Osteoblast (primary cell): ENCODE measurements at regions not wholly inside any gene's neighbourhood (a gene's known extent, or its start where the extent isn't known, plus 50 kb on each side); places are given as distances from the start of the nearest gene placed in this dataset.

Experiments used
- DNase-seq: peaks from one replicate; pipeline ENCODE4 v3.0.0; 2011; ENCODE audit warnings: low spot score, mixed read lengths; ENCODE audit not compliant: insufficient read length; ENCODE audit errors: missing footprints
- H2AFZ ChIP-seq: 2 replicates; pipeline ENCODE4 v1.6.0; 2011; ENCODE audit warnings: mild to moderate bottlenecking, low read length
- H3K27ac ChIP-seq: 2 replicates; pipeline ENCODE4 v1.5.1; 2011; ENCODE audit warnings: mild to moderate bottlenecking, low read depth, low read length, moderate library complexity
- H3K27me3 ChIP-seq: 2 replicates; pipeline ENCODE4 v1.6.0; 2012; ENCODE audit warnings: mild to moderate bottlenecking, control low read depth, inconsistent platforms, low read length, moderate library complexity; ENCODE audit not compliant: insufficient read depth
- H3K36me3 ChIP-seq: 2 replicates; pipeline ENCODE4 v1.5.1; 2011; ENCODE audit warnings: mild to moderate bottlenecking, low read length, control low read depth, moderate library complexity; ENCODE audit not compliant: insufficient read depth
- H3K4me1 ChIP-seq: 2 replicates; pipeline ENCODE4 v1.5.1; 2011; ENCODE audit warnings: mild to moderate bottlenecking, low read length, control low read depth, moderate library complexity; ENCODE audit not compliant: insufficient read depth
- H3K4me2 ChIP-seq: 2 replicates; pipeline ENCODE4 v1.6.0; 2011; ENCODE audit warnings: mild to moderate bottlenecking, low read length; ENCODE audit not compliant: insufficient read depth
- H3K4me3 ChIP-seq: fragments of 200-600 bp; sonication (generic); 3 replicates; pipeline ENCODE4 v1.5.1; 2012; ENCODE audit warnings: mild to moderate bottlenecking, low read length, inconsistent platforms; ENCODE audit not compliant: insufficient read depth
- H3K79me2 ChIP-seq: 2 replicates; pipeline ENCODE4 v1.6.0; 2012; ENCODE audit warnings: mild to moderate bottlenecking, low read length, control low read depth, inconsistent platforms; ENCODE audit not compliant: insufficient read depth
- H3K9me3 ChIP-seq: 2 replicates; pipeline ENCODE4 v1.5.1; 2011; ENCODE audit warnings: low read depth, low read length, control low read depth
- H4K20me1 ChIP-seq: 2 replicates; pipeline ENCODE4 v1.6.0; 2012; ENCODE audit warnings: mild to moderate bottlenecking, low read length, control low read depth; ENCODE audit not compliant: insufficient read depth
- CTCF ChIP-seq: IDR thresholded peaks from 2 replicates; pipeline ENCODE4 v1.5.1; 2011; ENCODE audit warnings: mild to moderate bottlenecking, low read depth, low read length, moderate library complexity; ENCODE audit errors: extremely low read depth

DNA sequence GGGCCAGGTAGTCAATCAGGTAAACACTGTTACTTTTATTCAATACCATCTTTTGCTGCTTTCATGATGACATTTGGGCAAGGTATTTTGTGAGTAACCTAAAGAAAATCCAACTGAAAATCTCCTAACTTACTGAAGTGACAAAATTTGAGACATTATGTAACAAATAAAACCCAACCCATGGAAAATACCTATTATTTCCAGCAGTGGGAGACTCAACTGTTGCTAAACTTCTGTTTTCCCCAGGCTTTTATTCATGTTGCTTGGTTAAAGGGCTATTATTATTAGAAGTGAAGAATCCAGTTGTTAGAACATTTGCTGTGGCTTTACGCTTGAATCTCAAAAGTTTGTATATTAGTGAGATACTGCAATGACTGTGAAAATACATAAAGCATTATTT lies 215.9 kb downstream of the MDFIC start:
- DNase-seq = no peak
- no peaks in the 10 kb centered on the region for H3K27me3 ChIP-seq
- H2AFZ ChIP-seq = no peak overlapping the region
- H4K20me1 ChIP-seq = no peaks in the 10 kb centered on the region
- H3K4me1 ChIP-seq = no peaks in the 10 kb centered on the region
- no peak overlapping the region for H3K27ac ChIP-seq
- no peak for TF ChIP-seq CTCF
- H3K4me2 ChIP-seq = no peak overlapping the region
- H3K9me3 ChIP-seq = no peaks in the 10 kb centered on the region
- no peaks in the 10 kb centered on the region for H3K36me3 ChIP-seq
- H3K79me2 ChIP-seq = no peaks in the 10 kb centered on the region
- no peak overlapping the region for H3K4me3 ChIP-seq

- Histone ChIP-seq H3K4me3 (no peak overlapping the region), H3K36me3 (no peaks in the 10 kb centered on the region), H2AFZ (no peak overlapping the region), H3K4me2 (no peak overlapping the region), H3K79me2 (no peaks in the 10 kb centered on the region), H3K27me3 (no peaks in the 10 kb centered on the region), H4K20me1 (no peaks in the 10 kb centered on the region), H3K27ac (no peak overlapping the region), H3K9me3 (no peaks in the 10 kb centered on the region), H3K4me1 (no peaks in the 10 kb centered on the region)
- DNase-seq = no peak
- TF ChIP-seq CTCF = no peak
Observed at GRCh38 chr7:115136796-115137443, 215.0 kb downstream of the MDFIC start.

DNA sequence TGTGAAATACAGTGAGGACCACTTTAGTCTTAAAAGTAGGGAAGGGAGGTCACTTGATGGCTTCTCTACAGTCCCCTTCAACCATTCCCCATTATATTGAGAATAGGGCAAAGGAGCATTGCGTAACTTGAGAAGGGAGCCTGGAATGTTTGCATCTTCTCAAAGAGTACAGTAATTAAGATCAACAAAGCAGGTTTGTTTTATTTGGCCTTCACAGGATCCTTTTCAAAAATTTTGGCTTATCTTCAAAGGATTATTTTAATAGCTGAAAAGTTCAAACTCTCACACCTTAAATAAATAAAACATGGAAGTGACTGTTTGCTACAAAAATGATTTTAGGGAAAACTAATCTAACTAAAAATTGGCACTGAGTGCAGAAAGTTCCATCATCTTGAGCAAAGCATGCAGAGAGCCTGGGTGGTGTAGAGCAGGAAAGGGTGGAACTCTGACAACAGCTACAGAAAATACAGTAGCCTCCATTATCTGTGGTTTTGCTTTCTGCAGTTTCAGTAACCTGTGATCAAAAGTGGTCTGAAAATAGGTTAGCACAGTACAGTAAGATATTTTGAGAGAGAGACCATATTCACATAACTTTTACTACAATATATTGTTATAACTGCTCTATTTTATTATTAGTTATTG lies 214.0 kb downstream of the MDFIC start:
- H3K4me3 ChIP-seq = no peak overlapping the region
- H3K27me3 ChIP-seq = no peaks in the 10 kb centered on the region
- H3K27ac ChIP-seq = no peak overlapping the region
- H3K4me1 ChIP-seq = no peaks in the 10 kb centered on the region
- no peak for DNase-seq
- H4K20me1 ChIP-seq = no peaks in the 10 kb centered on the region
- no peaks in the 10 kb centered on the region for H3K79me2 ChIP-seq
- no peak overlapping the region for H2AFZ ChIP-seq
- no peaks in the 10 kb centered on the region for H3K36me3 ChIP-seq
- TF ChIP-seq CTCF = no peak
- no peaks in the 10 kb centered on the region for H3K9me3 ChIP-seq
- H3K4me2 ChIP-seq = no peak overlapping the region

GRCh38 chr7:115135146-115135545 lies 213.3 kb downstream of the MDFIC start:
- Histone ChIP-seq H3K36me3 (no peaks in the 10 kb centered on the region), H3K4me1 (no peaks in the 10 kb centered on the region), H3K9me3 (no peaks in the 10 kb centered on the region), H3K4me2 (no peak overlapping the region), H3K4me3 (no peak overlapping the region), H2AFZ (no peak overlapping the region), H3K79me2 (no peaks in the 10 kb centered on the region), H4K20me1 (no peaks in the 10 kb centered on the region), H3K27me3 (no peaks in the 10 kb centered on the region), H3K27ac (no peak overlapping the region)
- TF ChIP-seq CTCF = no peak
- DNase-seq = no peak
